H1 (cell line): ENCODE measurements at regions not wholly inside any gene's neighbourhood (a gene's known extent, or its start where the extent isn't known, plus 50 kb on each side); places are given as distances from the start of the nearest gene placed in this dataset.

Experiments
- CTCF ChIA-PET: fragments of 300-600 bp; sonication (Branson Sonifier 250); formaldehyde crosslinking; loops from one replicate; lab custom pipeline; 2021; ENCODE audit not compliant: partially characterized antibody; lab: Charles Lee
- POLR2A ChIA-PET: fragments of 300-600 bp; sonication (Branson Sonifier 250); formaldehyde crosslinking; loops from one replicate; lab custom pipeline; 2021; ENCODE audit warnings: inconsistent platforms; ENCODE audit not compliant: partially characterized antibody; lab: Charles Lee
- DNase-seq, 2 experiments: peaks; one replicate each; pipeline versions ENCODE4 v3.0.0 to v3.0.0-alpha.2; 2010 to 2022; ENCODE audit warnings: low spot score in 2 of 2, low read depth in 1 of 2, mixed read lengths in 1 of 2
- FAIRE-seq: peaks from 2 replicates; lab custom pipeline; 2011; peaks lifted over from hg19 to GRCh38; lab: Jason Lieb, UNC
- H2AFZ ChIP-seq: 2 replicates; pipeline ENCODE4 v1.8.1; 2012; ENCODE audit warnings: low read length, inconsistent platforms
- H2AK5ac ChIP-seq: 2 replicates; pipeline ENCODE4 v1.6.1; 2013; ENCODE audit warnings: low read depth, low read length
- H2BK120ac ChIP-seq: replicated peaks from 2 replicates; pipeline ENCODE3; 2013; ENCODE audit warnings: low read depth, low read length, inconsistent platforms
- H2BK12ac ChIP-seq: 2 replicates; pipeline ENCODE4 v1.6.1; 2013; ENCODE audit warnings: low read depth, low read length
- H2BK15ac ChIP-seq: 2 replicates; pipeline ENCODE4 v1.6.1; 2013; ENCODE audit warnings: low read length
- H2BK20ac ChIP-seq: 2 replicates; pipeline ENCODE4 v1.6.1; 2013; ENCODE audit warnings: low read length
- H2BK5ac ChIP-seq: 2 replicates; pipeline ENCODE4 v1.6.1; 2013; ENCODE audit warnings: low read depth, low read length
- H3K14ac ChIP-seq: 2 replicates; pipeline ENCODE4 v1.6.1; 2013; ENCODE audit warnings: inconsistent platforms; ENCODE audit not compliant: insufficient read length
- H3K18ac ChIP-seq: 2 replicates; pipeline ENCODE4 v1.6.1; 2013; ENCODE audit warnings: low read length; ENCODE audit errors: extremely low read depth
- H3K23ac ChIP-seq: 2 replicates; pipeline ENCODE4 v1.6.1; 2013; ENCODE audit warnings: inconsistent platforms; ENCODE audit not compliant: insufficient read length
- H3K23me2 ChIP-seq: 2 replicates; pipeline ENCODE4 v1.6.1; 2013; ENCODE audit warnings: low read depth, low read length
- H3K27ac ChIP-seq: 2 replicates; pipeline ENCODE4 v1.6.1; 2011; ENCODE audit warnings: low read depth, low read length, inconsistent platforms
- H3K27me3 ChIP-seq, 4 experiments: replicated peaks in 1 of 4; 1 replicate in 1 of 4; 2 replicates in 3 of 4; pipeline versions ENCODE4 v1.6.1 to v1.8.1; 2011 to 2013; ENCODE audit warnings: low read length in 3 of 4, mild to moderate bottlenecking in 3 of 4, inconsistent platforms in 2 of 4, mixed read lengths in 2 of 4, moderate library complexity in 1 of 4; ENCODE audit not compliant: control insufficient read depth in 3 of 4, insufficient read depth in 3 of 4; ENCODE audit errors: extremely low read depth in 1 of 4
- H3K36me3 ChIP-seq, 4 experiments: 2 replicates each; pipeline versions ENCODE4 v1.6.1 to v1.8.1; 2011 to 2013; ENCODE audit warnings: mild to moderate bottlenecking in 4 of 4, low read length in 3 of 4, moderate library complexity in 2 of 4, control low read depth in 1 of 4, inconsistent platforms in 1 of 4; ENCODE audit not compliant: insufficient read depth in 4 of 4, control insufficient read depth in 2 of 4
- H3K4ac ChIP-seq: replicated peaks from 2 replicates; pipeline ENCODE3; 2013; ENCODE audit warnings: low read length, low read depth, mixed read lengths, inconsistent platforms; ENCODE audit not compliant: insufficient read length
- H3K4me1 ChIP-seq, 4 experiments: replicated peaks in 1 of 4; 1 replicate in 1 of 4; 2 replicates in 3 of 4; pipeline versions ENCODE4 v1.6.1 to v1.8.1; 2011 to 2013; ENCODE audit warnings: low read length in 3 of 4, inconsistent platforms in 2 of 4, mixed read lengths in 1 of 4; ENCODE audit not compliant: insufficient read depth in 4 of 4, control insufficient read depth in 3 of 4
- H3K4me2 ChIP-seq, 2 experiments: 2 replicates each; pipeline versions ENCODE4 v1.6.1 to v1.8.1; 2011 to 2013; ENCODE audit warnings: low read depth in 2 of 2, low read length in 2 of 2, control low read depth in 1 of 2, inconsistent platforms in 1 of 2, mild to moderate bottlenecking in 1 of 2; ENCODE audit not compliant: insufficient read depth in 1 of 2
- H3K4me3 ChIP-seq, 4 experiments: fragments of 200-600, 300-600 bp in 1 of 4; sonication (generic), shearing (Covaris generic), sonication (Bioruptor Twin) in 1 of 4; 2 replicates each; pipeline versions ENCODE4 v1.5.1 to v1.8.1; 2011 to 2016; ENCODE audit warnings: low read length in 4 of 4, low read depth in 3 of 4, control low read depth in 2 of 4, inconsistent platforms in 2 of 4, mild to moderate bottlenecking in 2 of 4, mixed read lengths in 1 of 4, moderate library complexity in 1 of 4; ENCODE audit not compliant: insufficient read depth in 2 of 4; ENCODE audit errors: extremely low read depth in 1 of 4
- H3K56ac ChIP-seq: replicated peaks from 2 replicates; pipeline ENCODE3; 2013; ENCODE audit warnings: low read depth, mild to moderate bottlenecking, mixed read lengths, low read length, inconsistent platforms; ENCODE audit not compliant: insufficient read length
- H3K79me1 ChIP-seq: 2 replicates; pipeline ENCODE4 v1.6.1; 2013; ENCODE audit warnings: low read depth, low read length, control low read depth
- H3K79me2 ChIP-seq, 2 experiments: 2 replicates each; pipeline versions ENCODE4 v1.6.1 to v1.8.1; 2012 to 2013; ENCODE audit warnings: low read length in 2 of 2, mild to moderate bottlenecking in 2 of 2, inconsistent platforms in 1 of 2; ENCODE audit not compliant: insufficient read depth in 2 of 2, control insufficient read depth in 1 of 2
- H3K9ac ChIP-seq, 4 experiments: replicated peaks in 1 of 4; 1 replicate in 1 of 4; 2 replicates in 3 of 4; pipeline versions ENCODE4 v1.6.1 to v1.8.1; 2011 to 2013; ENCODE audit warnings: low read depth in 3 of 4, low read length in 3 of 4, control low read depth in 2 of 4, mild to moderate bottlenecking in 2 of 4, moderate library complexity in 2 of 4, inconsistent platforms in 1 of 4; ENCODE audit errors: extremely low read depth in 1 of 4
- H3K9me3 ChIP-seq, 2 experiments: 2 replicates each; pipeline versions ENCODE4 v1.6.1 to v1.8.1; 2012 to 2013; ENCODE audit warnings: mild to moderate bottlenecking in 2 of 2, moderate library complexity in 2 of 2, control low read depth in 1 of 2, inconsistent platforms in 1 of 2, low read depth in 1 of 2, low read length in 1 of 2, mixed read lengths in 1 of 2; ENCODE audit not compliant: insufficient read depth in 2 of 2
- H4K20me1 ChIP-seq, 2 experiments: replicated peaks in 1 of 2; 2 replicates each; pipeline versions ENCODE3 to v1.8.1; 2011 to 2013; ENCODE audit warnings: inconsistent platforms in 2 of 2, low read length in 2 of 2, mild to moderate bottlenecking in 1 of 2; ENCODE audit not compliant: insufficient read depth in 2 of 2, control insufficient read depth in 1 of 2
- H4K5ac ChIP-seq: 2 replicates; pipeline ENCODE4 v1.6.1; 2013; ENCODE audit warnings: low read length, low read depth, mixed read lengths, inconsistent platforms; ENCODE audit not compliant: insufficient read length
- H4K8ac ChIP-seq: 2 replicates; pipeline ENCODE4 v1.8.0; 2013; ENCODE audit warnings: mild to moderate bottlenecking, moderate library complexity, low read length, inconsistent platforms; ENCODE audit not compliant: insufficient read depth; ENCODE audit errors: extremely low read depth
- H4K91ac ChIP-seq: replicated peaks from 2 replicates; pipeline ENCODE3; 2013; ENCODE audit warnings: low read length, mixed read lengths, inconsistent platforms; ENCODE audit not compliant: insufficient read length
- CEBPB ChIP-seq: IDR thresholded peaks from 2 replicates; pipeline ENCODE4 v1.6.1; 2012; ENCODE audit warnings: low read depth, low read length
- CHD1 ChIP-seq: IDR thresholded peaks from 2 replicates; pipeline ENCODE4 v1.6.1; 2012; ENCODE audit warnings: low read depth, low read length, improper control_type of control experiment
- CREB1 ChIP-seq: IDR thresholded peaks from 2 replicates; pipeline ENCODE4 v1.6.1; 2012; ENCODE audit warnings: inconsistent platforms
- EZH2 ChIP-seq: fragments of 200-600 bp; sonication (generic); IDR thresholded peaks from 2 replicates; pipeline ENCODE4 v1.7.1; 2012; ENCODE audit warnings: low read depth, mild to moderate bottlenecking, moderate library complexity, low read length, inconsistent platforms; ENCODE audit not compliant: severe bottlenecking
- FOSL1 ChIP-seq: IDR thresholded peaks from 2 replicates; pipeline ENCODE4 v1.6.1; 2011; ENCODE audit warnings: mild to moderate bottlenecking, low read depth, low read length, moderate library complexity; ENCODE audit not compliant: insufficient read depth
- PHF8 ChIP-seq: fragments of 200-600 bp; sonication (generic); conservative IDR thresholded peaks from 2 replicates; pipeline ENCODE4 v1.7.1; 2012; ENCODE audit warnings: low read depth, mild to moderate bottlenecking, inconsistent platforms, low read length, moderate library complexity
- POLR2A ChIP-seq, 2 experiments: IDR thresholded peaks; 1 replicate in 1 of 2; 2 replicates in 1 of 2; pipeline ENCODE4 v1.6.1; 2011; ENCODE audit warnings: low read depth in 2 of 2, low read length in 2 of 2, mild to moderate bottlenecking in 2 of 2; ENCODE audit errors: control extremely low read depth in 1 of 2
- POLR2AphosphoS5 ChIP-seq: IDR thresholded peaks from 2 replicates; pipeline ENCODE4 v1.6.1; 2011; ENCODE audit warnings: low read depth, low read length
- POU5F1 ChIP-seq: IDR thresholded peaks from 2 replicates; pipeline ENCODE4 v1.6.1; 2011; ENCODE audit warnings: low read depth, mild to moderate bottlenecking, low read length, moderate library complexity
- SP4 ChIP-seq: IDR thresholded peaks from 2 replicates; pipeline ENCODE4 v1.6.1; 2012; ENCODE audit warnings: low read length, inconsistent platforms
- WGBS, 2 experiments: shearing (Covaris generic) in 1 of 2; methylation state at CpG; one replicate each; pipeline versions ENCODE4 v1.1.6 to v1.1.7; 2013 to 2015; ENCODE audit warnings: low lambda C conversion rate in 2 of 2, mixed read lengths in 2 of 2, inconsistent platforms in 1 of 2, low coverage in 1 of 2, missing lambda C conversion rate in 1 of 2; ENCODE audit not compliant: insufficient replicate concordance in 2 of 2, insufficient coverage in 1 of 2, insufficient read length in 1 of 2; ENCODE audit errors: extremely low coverage in 1 of 2, missing lambda C conversion rate in 1 of 2; 5-methylcytosine and 5-hydroxymethylcytosine counted together

DNA sequence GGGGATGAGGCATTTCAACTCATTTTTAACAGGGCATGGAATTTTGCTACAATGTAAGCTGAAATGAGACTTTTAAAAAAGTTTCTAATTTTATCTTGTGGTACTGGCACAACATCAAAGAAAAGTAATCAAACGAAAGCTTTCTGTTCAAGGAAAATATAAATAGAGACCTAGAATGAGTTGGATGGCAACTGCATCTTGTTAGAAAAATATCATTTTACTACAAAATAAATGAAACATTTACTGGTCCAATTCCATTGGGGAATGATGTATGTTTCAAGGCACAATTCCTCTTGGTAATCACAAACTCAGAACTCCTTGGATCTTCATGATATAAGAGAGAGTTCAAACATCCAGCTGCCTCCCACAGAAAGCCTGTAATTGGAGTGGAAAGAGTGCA is 102.8 kb downstream of the HMHB1 start:
- Histone ChIP-seq H3K9me3 (no peaks in the 10 kb centered on the region), H2AFZ (no peak overlapping the region), H2BK20ac (no peak overlapping the region), H4K20me1 (no peaks in the 10 kb centered on the region), H2BK5ac (no peak overlapping the region), H3K4me3 (no peak overlapping the region), H3K56ac (no peak overlapping the region), H3K27me3 (no peaks in the 10 kb centered on the region), H2BK120ac (no peak overlapping the region), H3K23ac (no peak overlapping the region), H4K91ac (no peak overlapping the region), H3K18ac (no peak overlapping the region), H2BK12ac (no peak overlapping the region), H4K5ac (no peak overlapping the region), H3K27ac (no peak overlapping the region), H4K8ac (no peak overlapping the region), H2AK5ac (no peak overlapping the region), H3K4ac (no peak overlapping the region), H3K79me2 (no peaks in the 10 kb centered on the region), H3K9ac (no peak overlapping the region), H3K23me2 (no peaks in the 10 kb centered on the region), H3K79me1 (no peaks in the 10 kb centered on the region), H3K36me3 (no peaks in the 10 kb centered on the region), H3K4me1 (no peaks in the 10 kb centered on the region; a peak in 1 of 7 replicates), H3K14ac (no peak overlapping the region), H3K4me2 (no peak overlapping the region), H2BK15ac (no peak overlapping the region)
- CTCF ChIA-PET, result no interaction called here
- DNase-seq (no peak), FAIRE-seq (no peak)
- POLR2A ChIA-PET, result interaction anchor here (0.8 kb wide), 1 partner anchor 491 kb away, joined by 3 read pairs; no protein-coding TSS in a partner anchor
- 88% methylated on average over 1 of the region's 1 CpG; no CpG with 5 or more reads in 1 of the 2 experiments for WGBS, 2 experiments
- TF ChIP-seq CHD1 (no peak), CEBPB (no peak), PHF8 (no peak), POLR2A (IDR thresholded peaks at IDR 0.05; ENCODE audit: control extremely low read depth in 1 of 2, low read depth in 2 of 2, low read length in 2 of 2) (no peak), FOSL1 (no peak), EZH2 (no peak), POU5F1 (no peak), POLR2AphosphoS5 (no peak), SP4 (no peak), CREB1 (no peak)
